ENCODE measurements at regions not wholly inside any gene's neighbourhood (a gene's known extent, or its start where the extent isn't known, plus 50 kb on each side); places are given as distances from the start of the nearest gene placed in this dataset.

GRCh38 chr15:60213377-60214000, 184.3 kb downstream of the ANXA2 start:
- no peak for TF ChIP-seq CTCF (IDR thresholded peaks at IDR 0.05)
- TF ChIP-seq POLR2AphosphoS5 (IDR thresholded peaks at IDR 0.05): no peak
- TF ChIP-seq POLR2A (IDR thresholded peaks at IDR 0.05; ENCODE audit: low read depth): no peak
- TF ChIP-seq EP300 (IDR thresholded peaks at IDR 0.05): no peak
